ENCODE measurements at regions not wholly inside any gene's neighbourhood (a gene's known extent, or its start where the extent isn't known, plus 50 kb on each side); places are given as distances from the start of the nearest gene placed in this dataset.

DNA sequence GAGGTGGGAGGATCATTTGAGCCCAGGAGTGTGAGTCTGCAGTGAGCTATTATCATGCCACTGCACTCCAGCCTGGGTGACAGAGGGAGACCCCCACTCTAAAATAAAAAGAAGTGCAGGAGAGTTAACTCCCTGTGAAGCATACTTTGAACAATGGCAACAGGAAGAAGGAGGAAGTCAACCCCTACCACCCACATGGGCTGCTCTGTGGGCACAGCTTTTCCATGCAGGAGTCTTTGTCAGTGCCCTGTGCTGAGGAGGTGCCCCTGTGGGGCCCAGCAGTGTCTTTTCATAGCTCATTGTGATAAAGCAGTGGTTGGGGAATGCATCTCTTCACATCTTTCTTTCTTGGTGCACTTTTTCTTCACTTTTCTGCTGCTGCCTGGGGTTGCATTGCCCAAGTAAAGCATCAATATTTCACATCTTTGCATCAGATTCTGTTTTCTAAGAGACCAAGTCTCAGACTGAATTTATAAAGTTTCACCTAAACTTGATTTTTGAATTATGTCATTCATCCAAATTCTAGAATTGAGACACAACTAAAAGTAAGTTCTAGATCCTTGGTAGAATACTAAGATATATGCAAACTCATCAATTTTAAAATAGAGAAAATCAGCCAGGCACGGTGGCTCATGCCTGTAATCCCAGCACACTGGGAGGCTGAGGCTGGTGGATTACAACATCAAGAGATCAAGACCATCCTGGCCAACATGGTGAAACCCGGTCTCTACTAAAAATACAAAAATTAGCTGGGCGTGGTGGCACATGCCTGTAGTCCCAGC is 316.6 kb downstream of the DNAH5 start:
- Histone ChIP-seq H3K27ac (ENCODE audit: extremely low read depth, low read depth, low read length) (no peak overlapping the region), H3K4me3 (ENCODE audit: low read depth, low read length) (no peak overlapping the region), H3K9me3 (ENCODE audit: control insufficient read depth, insufficient read depth, low read depth, low read length) (no peaks in the 10 kb centered on the region), H3K36me3 (ENCODE audit: control insufficient read depth in 2 of 2, insufficient read depth in 1 of 2, low read length in 2 of 2) (no peaks in the 10 kb centered on the region), H3K4me1 (ENCODE audit: control insufficient read depth, insufficient read depth, low read length) (no peaks in the 10 kb centered on the region)
- POLR2A ChIA-PET, result no interaction called here
- CTCF ChIA-PET, result no interaction called here
- TF ChIP-seq RBAK (tag by site-specific recombination; IDR thresholded peaks at IDR 0.05) (no peak), ZNF621 (tag by site-specific recombination; IDR thresholded peaks at IDR 0.05) (no peak), ZNF610 (tag by site-specific recombination; IDR thresholded peaks at IDR 0.05; ENCODE audit: borderline replicate concordance) (no peak), GFI1B (tag by site-specific recombination; IDR thresholded peaks at IDR 0.05) (no peak), ZNF10 (tag by site-specific recombination; IDR thresholded peaks at IDR 0.05) (no peak), ZNF121 (tag by site-specific recombination; IDR thresholded peaks at IDR 0.05) (no peak), ZSCAN30 (tag by site-specific recombination; IDR thresholded peaks at IDR 0.05) (no peak), PRDM1 (tag by site-specific recombination; IDR thresholded peaks at IDR 0.05) (no peak), ZNF146 (tag by site-specific recombination; IDR thresholded peaks at IDR 0.05) (no peak), ZNF664 (tag by site-specific recombination; IDR thresholded peaks at IDR 0.05) (no peak)
- TF ChIP-seq, protein P1, sequence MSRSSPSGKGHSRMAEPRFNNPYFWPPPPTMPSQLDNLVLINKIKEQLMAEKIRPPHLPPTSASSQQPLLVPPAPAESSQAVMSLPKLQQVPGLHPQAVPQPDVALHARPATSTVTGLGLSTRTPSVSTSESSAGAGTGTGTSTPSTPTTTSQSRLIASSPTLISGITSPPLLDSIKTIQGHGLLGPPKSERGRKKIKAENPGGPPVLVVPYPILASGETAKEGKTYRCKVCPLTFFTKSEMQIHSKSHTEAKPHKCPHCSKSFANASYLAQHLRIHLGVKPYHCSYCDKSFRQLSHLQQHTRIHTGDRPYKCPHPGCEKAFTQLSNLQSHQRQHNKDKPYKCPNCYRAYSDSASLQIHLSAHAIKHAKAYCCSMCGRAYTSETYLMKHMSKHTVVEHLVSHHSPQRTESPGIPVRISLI (tag by site-specific recombination; IDR thresholded peaks at IDR 0.05), result no peak

DNA sequence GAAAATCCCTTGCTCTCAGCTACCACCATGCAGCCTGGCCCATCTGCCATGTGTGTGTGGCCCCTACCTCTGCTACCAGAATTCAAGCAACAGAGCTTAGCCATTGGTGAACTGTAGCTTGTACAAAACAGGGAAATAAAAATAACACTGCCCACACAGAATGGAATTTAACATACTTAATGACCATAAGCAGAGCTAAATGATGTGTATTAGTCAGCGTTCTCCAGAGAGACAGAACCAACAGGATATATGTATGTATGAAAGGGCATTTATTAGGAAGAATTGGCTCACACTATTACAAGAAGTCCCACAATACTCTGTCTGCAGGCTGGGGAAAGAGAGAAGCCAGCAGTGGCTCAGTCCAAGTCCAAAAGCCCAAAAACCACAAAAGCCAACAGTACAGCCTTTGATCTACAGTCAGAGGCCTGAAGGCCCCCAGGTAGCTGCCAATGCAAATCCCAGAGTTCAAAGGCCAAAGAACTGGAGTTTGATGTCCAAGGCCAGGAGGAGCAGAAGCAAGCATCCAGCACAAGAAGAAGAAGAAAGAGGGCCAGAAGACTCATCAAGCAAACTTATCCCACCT is 318.8 kb downstream of the DNAH5 start:
- Histone ChIP-seq H3K4me3 (ENCODE audit: low read depth, low read length) (no peak overlapping the region), H3K9me3 (ENCODE audit: control insufficient read depth, insufficient read depth, low read depth, low read length) (no peaks in the 10 kb centered on the region), H3K4me1 (ENCODE audit: control insufficient read depth, insufficient read depth, low read length) (no peaks in the 10 kb centered on the region), H3K36me3 (ENCODE audit: control insufficient read depth in 2 of 2, insufficient read depth in 1 of 2, low read length in 2 of 2) (no peaks in the 10 kb centered on the region), H3K27ac (ENCODE audit: extremely low read depth, low read depth, low read length) (no peak overlapping the region)
- no peak for TF ChIP-seq ZNF843 (tag by site-specific recombination; IDR thresholded peaks at IDR 0.05)
- TF ChIP-seq ZNF658 (tag by site-specific recombination; IDR thresholded peaks at IDR 0.05), result no peak
- no peak for TF ChIP-seq SP2 (tag by site-specific recombination; IDR thresholded peaks at IDR 0.05)
- TF ChIP-seq, protein P2, sequence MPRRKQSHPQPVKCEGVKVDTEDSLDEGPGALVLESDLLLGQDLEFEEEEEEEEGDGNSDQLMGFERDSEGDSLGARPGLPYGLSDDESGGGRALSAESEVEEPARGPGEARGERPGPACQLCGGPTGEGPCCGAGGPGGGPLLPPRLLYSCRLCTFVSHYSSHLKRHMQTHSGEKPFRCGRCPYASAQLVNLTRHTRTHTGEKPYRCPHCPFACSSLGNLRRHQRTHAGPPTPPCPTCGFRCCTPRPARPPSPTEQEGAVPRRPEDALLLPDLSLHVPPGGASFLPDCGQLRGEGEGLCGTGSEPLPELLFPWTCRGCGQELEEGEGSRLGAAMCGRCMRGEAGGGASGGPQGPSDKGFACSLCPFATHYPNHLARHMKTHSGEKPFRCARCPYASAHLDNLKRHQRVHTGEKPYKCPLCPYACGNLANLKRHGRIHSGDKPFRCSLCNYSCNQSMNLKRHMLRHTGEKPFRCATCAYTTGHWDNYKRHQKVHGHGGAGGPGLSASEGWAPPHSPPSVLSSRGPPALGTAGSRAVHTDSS (tag by site-specific recombination; IDR thresholded peaks at IDR 0.05), result no peak
- TF ChIP-seq ZNF354C (tag by site-specific recombination; IDR thresholded peaks at IDR 0.05; ENCODE audit: borderline replicate concordance, low read depth), result no peak
- TF ChIP-seq OSR2 (tag by site-specific recombination; IDR thresholded peaks at IDR 0.05), result no peak
- CTCF ChIA-PET, result no interaction called here
- POLR2A ChIA-PET, result no interaction called here

DNA sequence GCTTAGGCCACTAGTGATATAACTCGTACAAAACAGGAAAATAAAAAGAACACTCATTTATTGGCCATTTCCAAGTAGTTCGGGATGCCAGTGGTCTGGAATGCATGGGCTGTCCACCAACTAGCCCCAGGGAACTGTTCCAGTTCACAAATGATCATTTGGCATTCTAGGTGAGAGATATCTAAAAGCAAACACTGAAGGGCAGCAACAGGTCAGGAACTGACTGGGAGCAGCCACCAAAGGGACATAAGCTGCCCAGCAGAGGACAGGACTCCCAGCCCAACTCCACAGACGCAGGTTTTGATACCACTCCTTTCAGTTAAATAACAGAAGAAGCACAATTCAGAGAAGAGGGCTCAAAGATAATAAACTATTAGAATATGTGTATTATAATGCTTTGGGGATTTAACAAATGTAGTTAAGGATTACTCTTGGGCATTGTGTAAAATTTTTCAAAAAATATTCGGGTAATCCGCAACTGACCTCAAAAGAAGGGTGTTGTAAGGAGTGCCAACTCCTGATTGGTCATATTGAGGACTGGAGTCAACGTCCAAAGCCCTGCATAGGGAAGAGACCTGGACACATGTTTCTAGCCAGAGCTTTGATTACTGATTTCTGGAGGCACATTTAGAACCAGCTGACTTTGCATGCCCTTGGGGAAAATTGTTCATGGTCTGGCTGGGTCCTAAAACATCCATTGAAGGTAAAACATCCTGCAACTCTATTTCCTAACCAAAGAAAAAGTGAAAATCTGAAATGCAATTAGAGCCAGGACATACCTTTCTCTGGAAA is 320.0 kb downstream of the DNAH5 start:
- ChIA-PET POLR2A (no interaction called here), CTCF (interaction anchor here (0.7 kb wide), 1 partner anchor 15 kb away, joined by 3 read pairs; no protein-coding TSS in a partner anchor)
- H3K36me3 ChIP-seq (ENCODE audit: control insufficient read depth in 2 of 2, insufficient read depth in 1 of 2, low read length in 2 of 2), result no peaks in the 10 kb centered on the region
- no peaks in the 10 kb centered on the region for H3K4me1 ChIP-seq (ENCODE audit: control insufficient read depth, insufficient read depth, low read length)
- H3K27ac ChIP-seq (ENCODE audit: extremely low read depth, low read depth, low read length), result no peak overlapping the region
- H3K4me3 ChIP-seq (ENCODE audit: low read depth, low read length), result no peak overlapping the region
- no peaks in the 10 kb centered on the region for H3K9me3 ChIP-seq (ENCODE audit: control insufficient read depth, insufficient read depth, low read depth, low read length)
- TF ChIP-seq, protein P3, sequence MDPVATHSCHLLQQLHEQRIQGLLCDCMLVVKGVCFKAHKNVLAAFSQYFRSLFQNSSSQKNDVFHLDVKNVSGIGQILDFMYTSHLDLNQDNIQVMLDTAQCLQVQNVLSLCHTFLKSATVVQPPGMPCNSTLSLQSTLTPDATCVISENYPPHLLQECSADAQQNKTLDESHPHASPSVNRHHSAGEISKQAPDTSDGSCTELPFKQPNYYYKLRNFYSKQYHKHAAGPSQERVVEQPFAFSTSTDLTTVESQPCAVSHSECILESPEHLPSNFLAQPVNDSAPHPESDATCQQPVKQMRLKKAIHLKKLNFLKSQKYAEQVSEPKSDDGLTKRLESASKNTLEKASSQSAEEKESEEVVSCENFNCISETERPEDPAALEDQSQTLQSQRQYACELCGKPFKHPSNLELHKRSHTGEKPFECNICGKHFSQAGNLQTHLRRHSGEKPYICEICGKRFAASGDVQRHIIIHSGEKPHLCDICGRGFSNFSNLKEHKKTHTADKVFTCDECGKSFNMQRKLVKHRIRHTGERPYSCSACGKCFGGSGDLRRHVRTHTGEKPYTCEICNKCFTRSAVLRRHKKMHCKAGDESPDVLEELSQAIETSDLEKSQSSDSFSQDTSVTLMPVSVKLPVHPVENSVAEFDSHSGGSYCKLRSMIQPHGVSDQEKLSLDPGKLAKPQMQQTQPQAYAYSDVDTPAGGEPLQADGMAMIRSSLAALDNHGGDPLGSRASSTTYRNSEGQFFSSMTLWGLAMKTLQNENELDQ (tag by site-specific recombination; IDR thresholded peaks at IDR 0.05; ENCODE audit: low read depth), result no peak
- TF ChIP-seq PRDM1 (tag by site-specific recombination; IDR thresholded peaks at IDR 0.05) (no peak), ZSCAN23 (tag by site-specific recombination; IDR thresholded peaks at IDR 0.05) (no peak), ZFP37 (tag by site-specific recombination; IDR thresholded peaks at IDR 0.05) (no peak), ZNF629 (tag by site-specific recombination; IDR thresholded peaks at IDR 0.05) (no peak), ZNF843 (tag by site-specific recombination; IDR thresholded peaks at IDR 0.05) (no peak), ZNF324 (tag by site-specific recombination; IDR thresholded peaks at IDR 0.05) (no peak)
- TF ChIP-seq, protein P4, sequence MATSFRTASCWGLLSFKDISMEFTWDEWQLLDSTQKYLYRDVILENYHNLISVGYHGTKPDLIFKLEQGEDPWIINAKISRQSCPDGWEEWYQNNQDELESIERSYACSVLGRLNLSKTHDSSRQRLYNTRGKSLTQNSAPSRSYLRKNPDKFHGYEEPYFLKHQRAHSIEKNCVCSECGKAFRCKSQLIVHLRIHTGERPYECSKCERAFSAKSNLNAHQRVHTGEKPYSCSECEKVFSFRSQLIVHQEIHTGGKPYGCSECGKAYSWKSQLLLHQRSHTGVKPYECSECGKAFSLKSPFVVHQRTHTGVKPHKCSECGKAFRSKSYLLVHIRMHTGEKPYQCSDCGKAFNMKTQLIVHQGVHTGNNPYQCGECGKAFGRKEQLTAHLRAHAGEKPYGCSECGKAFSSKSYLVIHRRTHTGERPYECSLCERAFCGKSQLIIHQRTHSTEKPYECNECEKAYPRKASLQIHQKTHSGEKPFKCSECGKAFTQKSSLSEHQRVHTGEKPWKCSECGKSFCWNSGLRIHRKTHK (tag by site-specific recombination; IDR thresholded peaks at IDR 0.05), result no peak
